ENCODE measurements at regions not wholly inside any gene's neighbourhood (a gene's known extent, or its start where the extent isn't known, plus 50 kb on each side); places are given as distances from the start of the nearest gene placed in this dataset.

DNA sequence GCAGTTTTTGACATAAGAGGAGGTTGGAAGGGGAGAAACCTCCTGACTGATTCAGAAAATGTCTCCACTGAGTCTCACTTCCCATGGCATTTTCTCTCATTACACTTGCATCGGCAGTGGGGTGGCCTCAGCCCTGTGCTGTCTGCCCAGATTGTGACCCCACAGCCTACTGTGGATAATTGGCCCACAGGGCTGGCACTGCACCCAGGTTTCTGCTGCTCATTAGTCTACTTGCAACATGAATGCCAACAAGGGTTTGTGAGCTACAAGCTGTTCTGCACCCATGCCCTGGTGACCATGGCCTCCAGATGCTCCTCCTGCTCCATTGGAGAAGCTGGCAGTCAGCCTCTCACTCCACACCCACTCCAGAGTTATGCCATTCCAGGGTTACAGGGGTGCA, 296.0 kb downstream of the CTTN start:
- Histone ChIP-seq H3K79me2 (ENCODE audit: control insufficient read depth, insufficient read depth, low read length) (no peaks in the 10 kb centered on the region), H3K4me3 (replicated peaks in 1 of 4; ENCODE audit: control extremely low read depth in 1 of 4, insufficient read depth in 1 of 4, low read depth in 3 of 4, low read length in 4 of 4) (no peak overlapping the region), H3K9me3 (ENCODE audit: control insufficient read depth, insufficient read depth, low read depth, low read length) (no peaks in the 10 kb centered on the region), H2AFZ (ENCODE audit: low read length) (no peak overlapping the region), H3K9ac (ENCODE audit: insufficient read depth, low read length) (no peak overlapping the region), H3K27me3 (ENCODE audit: control insufficient read depth, insufficient read depth, low read length) (no peaks in the 10 kb centered on the region), H4K20me1 (ENCODE audit: control insufficient read depth, extremely low read depth, insufficient read depth, low read length) (no peaks in the 10 kb centered on the region), H3K4me2 (ENCODE audit: extremely low read depth, insufficient read depth, low read length) (no peak overlapping the region), H3K27ac (ENCODE audit: insufficient read depth, low read length) (no peak overlapping the region), H3K36me3 (ENCODE audit: control insufficient read depth, insufficient read depth, low read length) (no peaks in the 10 kb centered on the region), H3K4me1 (ENCODE audit: control insufficient read depth, extremely low read depth, insufficient read depth, low read length) (no peaks in the 10 kb centered on the region)
- no peak for TF ChIP-seq EZH2 (IDR thresholded peaks at IDR 0.05; ENCODE audit: low read length, missing control alignments)
- TF ChIP-seq, protein P1, sequence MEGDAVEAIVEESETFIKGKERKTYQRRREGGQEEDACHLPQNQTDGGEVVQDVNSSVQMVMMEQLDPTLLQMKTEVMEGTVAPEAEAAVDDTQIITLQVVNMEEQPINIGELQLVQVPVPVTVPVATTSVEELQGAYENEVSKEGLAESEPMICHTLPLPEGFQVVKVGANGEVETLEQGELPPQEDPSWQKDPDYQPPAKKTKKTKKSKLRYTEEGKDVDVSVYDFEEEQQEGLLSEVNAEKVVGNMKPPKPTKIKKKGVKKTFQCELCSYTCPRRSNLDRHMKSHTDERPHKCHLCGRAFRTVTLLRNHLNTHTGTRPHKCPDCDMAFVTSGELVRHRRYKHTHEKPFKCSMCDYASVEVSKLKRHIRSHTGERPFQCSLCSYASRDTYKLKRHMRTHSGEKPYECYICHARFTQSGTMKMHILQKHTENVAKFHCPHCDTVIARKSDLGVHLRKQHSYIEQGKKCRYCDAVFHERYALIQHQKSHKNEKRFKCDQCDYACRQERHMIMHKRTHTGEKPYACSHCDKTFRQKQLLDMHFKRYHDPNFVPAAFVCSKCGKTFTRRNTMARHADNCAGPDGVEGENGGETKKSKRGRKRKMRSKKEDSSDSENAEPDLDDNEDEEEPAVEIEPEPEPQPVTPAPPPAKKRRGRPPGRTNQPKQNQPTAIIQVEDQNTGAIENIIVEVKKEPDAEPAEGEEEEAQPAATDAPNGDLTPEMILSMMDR (conservative IDR thresholded peaks at IDR 0.05 in 1 of 2, IDR thresholded peaks at IDR 0.05 in 1 of 2; ENCODE audit: low read depth in 1 of 2, low read length in 2 of 2) = no peak
- DNase-seq (ENCODE audit: low read depth in 2 of 2) = no peak

DNA sequence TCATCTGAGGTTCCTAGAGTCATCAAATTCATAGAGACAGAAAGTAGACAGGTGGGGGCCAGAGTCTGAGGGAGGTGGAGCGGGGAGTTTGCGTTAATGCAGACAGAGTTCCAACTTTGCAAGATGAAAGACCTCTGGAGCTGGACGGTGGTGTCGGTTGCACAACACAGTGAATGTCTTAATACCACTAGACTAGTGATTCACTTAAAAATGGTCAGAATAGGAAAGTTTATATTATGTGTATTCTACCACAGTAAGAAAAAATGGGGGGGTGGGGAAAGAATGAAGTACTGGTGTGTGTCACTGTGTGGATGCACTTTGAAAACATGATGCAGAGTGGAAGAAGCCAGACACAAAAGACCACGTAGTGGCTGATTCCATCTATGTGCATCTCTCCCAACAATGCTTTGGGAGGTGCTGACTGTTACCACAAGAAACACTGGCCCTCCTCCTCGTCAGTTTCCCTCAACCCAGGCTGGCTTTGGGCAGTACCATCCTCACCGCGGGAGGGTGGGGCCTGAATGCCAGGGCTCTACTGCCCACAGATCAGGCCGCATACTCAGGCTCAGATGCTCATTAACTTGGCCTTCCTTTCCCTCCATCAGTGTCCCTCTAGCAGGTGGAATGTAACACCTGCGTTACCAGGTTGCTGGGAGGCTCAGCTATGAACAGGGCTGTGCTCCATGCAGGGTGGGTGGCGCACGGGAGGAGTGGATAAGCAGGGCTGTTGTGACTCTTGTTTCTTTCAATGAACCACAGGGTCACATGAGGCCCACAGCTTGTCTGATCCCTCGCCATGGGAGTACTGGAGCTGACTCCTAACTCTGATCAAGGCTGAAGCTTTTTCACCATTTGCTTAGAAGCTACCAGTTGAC, 297.0 kb downstream of the CTTN start:
- H3K4me3 ChIP-seq (replicated peaks in 1 of 4; ENCODE audit: control extremely low read depth in 1 of 4, insufficient read depth in 1 of 4, low read depth in 3 of 4, low read length in 4 of 4) = no peak overlapping the region
- H3K9me3 ChIP-seq (ENCODE audit: control insufficient read depth, insufficient read depth, low read depth, low read length) = no peaks in the 10 kb centered on the region
- no peak overlapping the region for H3K4me2 ChIP-seq (ENCODE audit: extremely low read depth, insufficient read depth, low read length)
- no peaks in the 10 kb centered on the region for H3K4me1 ChIP-seq (ENCODE audit: control insufficient read depth, extremely low read depth, insufficient read depth, low read length)
- H3K27me3 ChIP-seq (ENCODE audit: control insufficient read depth, insufficient read depth, low read length) = no peaks in the 10 kb centered on the region
- no peak overlapping the region for H3K9ac ChIP-seq (ENCODE audit: insufficient read depth, low read length)
- no peak overlapping the region for H3K27ac ChIP-seq (ENCODE audit: insufficient read depth, low read length)
- TF ChIP-seq, protein P1 (conservative IDR thresholded peaks at IDR 0.05 in 1 of 2, IDR thresholded peaks at IDR 0.05 in 1 of 2; ENCODE audit: low read depth in 1 of 2, low read length in 2 of 2) = no peak
- no peak for TF ChIP-seq EZH2 (IDR thresholded peaks at IDR 0.05; ENCODE audit: low read length, missing control alignments)
- H3K79me2 ChIP-seq (ENCODE audit: control insufficient read depth, insufficient read depth, low read length) = no peaks in the 10 kb centered on the region
- no peak for DNase-seq (ENCODE audit: low read depth in 2 of 2)
- no peak overlapping the region for H2AFZ ChIP-seq (ENCODE audit: low read length)
- H3K36me3 ChIP-seq (ENCODE audit: control insufficient read depth, insufficient read depth, low read length) = no peaks in the 10 kb centered on the region
- no peaks in the 10 kb centered on the region for H4K20me1 ChIP-seq (ENCODE audit: control insufficient read depth, extremely low read depth, insufficient read depth, low read length)

- no peak overlapping the region for H3K4me3 ChIP-seq (replicated peaks in 1 of 4; ENCODE audit: control extremely low read depth in 1 of 4, insufficient read depth in 1 of 4, low read depth in 3 of 4, low read length in 4 of 4)
- no peaks in the 10 kb centered on the region for H3K4me1 ChIP-seq (ENCODE audit: control insufficient read depth, extremely low read depth, insufficient read depth, low read length)
- no peaks in the 10 kb centered on the region for H3K27me3 ChIP-seq (ENCODE audit: control insufficient read depth, insufficient read depth, low read length)
- H3K9me3 ChIP-seq (ENCODE audit: control insufficient read depth, insufficient read depth, low read depth, low read length) = no peaks in the 10 kb centered on the region
- H2AFZ ChIP-seq (ENCODE audit: low read length) = no peak overlapping the region
- no peak overlapping the region for H3K9ac ChIP-seq (ENCODE audit: insufficient read depth, low read length)
- H3K4me2 ChIP-seq (ENCODE audit: extremely low read depth, insufficient read depth, low read length) = no peak overlapping the region
- H3K79me2 ChIP-seq (ENCODE audit: control insufficient read depth, insufficient read depth, low read length) = no peaks in the 10 kb centered on the region
- no peak for TF ChIP-seq EZH2 (IDR thresholded peaks at IDR 0.05; ENCODE audit: low read length, missing control alignments)
- TF ChIP-seq, protein P1 (conservative IDR thresholded peaks at IDR 0.05 in 1 of 2, IDR thresholded peaks at IDR 0.05 in 1 of 2; ENCODE audit: low read depth in 1 of 2, low read length in 2 of 2) = no peak
- no peak for DNase-seq (ENCODE audit: low read depth in 2 of 2)
- H3K36me3 ChIP-seq (ENCODE audit: control insufficient read depth, insufficient read depth, low read length) = no peaks in the 10 kb centered on the region
- no peak overlapping the region for H3K27ac ChIP-seq (ENCODE audit: insufficient read depth, low read length)
- no peaks in the 10 kb centered on the region for H4K20me1 ChIP-seq (ENCODE audit: control insufficient read depth, extremely low read depth, insufficient read depth, low read length)
These were observed 297.7 kb downstream of the CTTN start for GRCh38 chr11:70696076-70696475.
